Gastrocnemius medialis (tissue), 4 donors: ENCODE measurements at regions not wholly inside any gene's neighbourhood (a gene's known extent, or its start where the extent isn't known, plus 50 kb on each side); places are given as distances from the start of the nearest gene placed in this dataset.

Source experiments
- CTCF ChIP-seq, 5 experiments: fragments of 450-650 bp in 3 of 5; fragments of 200-600 bp in 2 of 5; sonication (generic) in 2 of 5; IDR thresholded peaks in 4 of 5; conservative IDR thresholded peaks in 1 of 5; 1 replicate in 4 of 5; 2 replicates in 1 of 5; pipeline ENCODE4 v1.5.1; 2016 to 2019; ENCODE audit warnings: antibody characterized with exemption in 5 of 5, mild to moderate bottlenecking in 3 of 5, moderate library complexity in 3 of 5
- POLR2A ChIP-seq, 2 donors: fragments of 450-650 bp; IDR thresholded peaks; one replicate each; pipeline ENCODE4 v1.6.1; 2017; ENCODE audit warnings: antibody characterized with exemption in 2 of 2, mild to moderate bottlenecking in 2 of 2, moderate library complexity in 2 of 2

GRCh38 chr12:65593239-65593701 lies 231.0 kb upstream of the HMGA2 start:
- TF ChIP-seq CTCF (IDR thresholded peaks at IDR 0.05 in 4 of 5, conservative IDR thresholded peaks at IDR 0.05 in 1 of 5), result no peak
- TF ChIP-seq POLR2A (IDR thresholded peaks at IDR 0.05), result no peak
